GM18502 (cell line): ENCODE measurements at regions not wholly inside any gene's neighbourhood (a gene's known extent, or its start where the extent isn't known, plus 50 kb on each side); places are given as distances from the start of the nearest gene placed in this dataset.
A peak's percentile ranks its signal among the peaks of the same experiment; 100 is the strongest.
"Not testable (repeated sequence)": the region's sequence is repeated elsewhere in the genome, so short reads cannot be mapped to it uniquely, and the experiment has no call there.

Experiments
- ATAC-seq: cut with Tn5 transposase; IDR thresholded peaks from one replicate; pipeline ENCODE4 v1.9.1; 2021; ENCODE audit warnings: mild to moderate bottlenecking; ENCODE audit not compliant: unreplicated experiment, poor library complexity

GRCh38 chr21:33997436-33997835 is 75.9 kb upstream of the MRPS6 start:
- no peak for ATAC-seq

DNA sequence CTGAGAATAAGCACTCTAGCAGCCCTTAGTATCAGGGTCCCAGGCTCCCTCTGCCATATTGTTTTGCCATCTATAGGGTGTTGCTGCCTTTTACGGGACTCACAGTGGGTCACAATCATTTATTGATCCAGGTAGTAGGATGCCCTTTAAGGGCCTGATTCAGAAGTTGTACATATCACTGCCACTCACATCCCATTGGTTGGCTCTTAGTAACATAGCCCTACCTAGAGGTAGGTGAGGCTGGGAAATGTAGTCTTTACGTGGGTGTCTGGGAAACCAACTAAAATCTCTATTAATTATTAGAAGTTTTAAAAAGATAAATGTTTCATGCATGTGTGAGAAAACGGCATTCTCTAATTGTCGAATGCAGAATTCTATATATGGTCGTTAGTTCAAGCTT is 78.8 kb upstream of the ATP5PO start:
- ATAC-seq, result no peak

DNA sequence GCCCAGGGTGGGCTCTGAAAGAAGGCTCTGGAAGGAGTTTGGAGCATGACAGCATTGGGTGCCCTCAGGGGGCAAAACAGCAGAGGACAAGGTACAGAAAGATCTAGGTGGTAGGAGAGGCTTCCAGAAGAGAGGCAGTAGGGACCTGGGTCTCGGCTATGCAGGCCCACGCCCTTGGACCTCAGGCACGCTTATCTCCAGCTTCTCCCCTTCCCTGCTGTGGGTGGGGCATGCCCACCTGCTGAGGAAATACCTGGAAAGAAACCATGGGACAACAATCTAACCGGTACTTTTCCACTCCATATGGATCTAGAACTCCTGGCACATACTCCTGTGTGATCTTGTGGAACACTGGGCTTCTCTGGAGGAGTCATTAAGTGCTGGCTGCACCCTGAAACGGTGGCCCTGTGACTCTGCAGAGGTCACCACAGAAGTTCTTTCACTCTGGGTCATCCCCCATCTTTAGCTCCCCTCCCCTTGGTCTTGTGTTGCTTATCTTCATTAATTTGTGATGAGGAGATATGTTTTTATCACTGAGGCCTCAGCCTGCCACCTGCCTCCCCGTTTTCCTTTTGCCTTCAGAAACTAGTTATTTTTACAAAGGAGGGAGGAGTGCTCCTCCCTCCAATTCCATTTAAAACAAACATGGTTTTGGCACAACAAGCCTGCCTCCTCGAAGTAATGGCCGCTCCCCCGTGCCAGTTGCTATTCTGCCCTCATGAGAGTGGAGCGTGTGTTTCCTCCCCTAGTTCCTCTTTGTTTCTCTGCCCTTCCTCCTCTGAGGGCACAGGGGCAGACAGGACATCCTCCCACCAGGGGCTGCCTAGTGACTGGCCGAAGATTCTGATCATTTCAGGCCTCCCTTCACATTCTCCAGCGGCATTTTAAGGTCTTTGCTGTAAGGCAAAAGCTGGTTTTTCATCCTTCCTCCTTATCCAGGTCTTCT is 78.0 kb upstream of the ATP5PO start:
- ATAC-seq, result no peak

DNA sequence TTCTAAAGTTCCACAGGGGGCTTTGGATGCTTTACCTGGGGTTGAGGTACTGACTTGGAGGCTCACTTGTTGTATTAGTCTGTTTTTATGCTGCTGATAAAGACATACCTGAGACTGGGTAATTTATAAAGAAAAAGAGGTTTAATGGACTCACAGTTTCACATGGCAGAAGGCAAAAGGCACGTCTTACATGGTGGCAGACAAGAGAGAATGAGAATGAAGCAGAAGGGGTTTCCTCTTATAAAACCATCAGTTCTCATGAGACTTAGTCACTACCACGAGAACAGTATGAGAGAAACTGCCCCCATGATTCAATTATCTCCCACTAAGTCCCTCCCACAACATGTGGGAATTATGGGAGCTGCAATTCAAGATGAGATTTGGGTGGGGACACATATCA is 76.8 kb upstream of the ATP5PO start:
- not testable (repeated sequence) for ATAC-seq

DNA sequence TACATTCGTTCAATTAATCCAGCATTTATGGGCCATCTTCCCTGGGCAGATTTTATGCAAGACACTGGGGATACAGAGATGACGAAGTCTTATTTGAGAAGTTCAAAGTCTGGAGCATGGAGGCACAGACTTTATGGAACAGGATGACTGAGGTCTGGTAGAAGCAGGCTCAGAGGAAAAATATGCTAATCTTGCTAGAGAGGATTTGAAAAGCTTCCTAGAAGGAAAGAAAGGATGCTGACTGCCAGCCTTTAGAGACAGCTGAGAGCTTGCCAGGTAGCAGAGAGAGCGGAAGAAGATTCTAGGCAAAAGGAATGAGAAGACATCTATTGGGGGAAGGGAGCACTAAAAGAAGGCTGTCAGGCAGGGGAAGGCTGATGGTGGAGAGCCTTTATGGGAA is 75.5 kb upstream of the ATP5PO start:
- ATAC-seq, result no peak

DNA sequence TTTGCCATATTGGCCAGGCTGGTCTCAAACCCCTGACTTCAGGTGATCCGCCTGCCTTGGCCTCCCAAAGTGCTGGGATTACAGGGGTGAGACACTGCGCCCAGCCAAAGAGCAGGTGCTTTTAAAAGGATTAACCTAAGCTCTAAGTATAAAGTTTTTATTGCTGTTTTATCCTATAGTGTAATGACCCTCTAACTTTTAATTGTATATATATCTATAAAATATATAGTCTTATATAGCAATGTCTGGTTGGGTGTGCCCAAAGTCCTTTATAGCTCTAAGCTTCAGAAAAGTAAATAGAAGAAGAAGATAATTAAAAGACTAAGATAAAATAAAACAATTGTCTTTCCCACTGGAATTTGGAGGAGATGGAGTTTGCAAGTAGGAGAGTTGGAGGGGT is 73.8 kb upstream of the ATP5PO start:
- no peak for ATAC-seq

DNA sequence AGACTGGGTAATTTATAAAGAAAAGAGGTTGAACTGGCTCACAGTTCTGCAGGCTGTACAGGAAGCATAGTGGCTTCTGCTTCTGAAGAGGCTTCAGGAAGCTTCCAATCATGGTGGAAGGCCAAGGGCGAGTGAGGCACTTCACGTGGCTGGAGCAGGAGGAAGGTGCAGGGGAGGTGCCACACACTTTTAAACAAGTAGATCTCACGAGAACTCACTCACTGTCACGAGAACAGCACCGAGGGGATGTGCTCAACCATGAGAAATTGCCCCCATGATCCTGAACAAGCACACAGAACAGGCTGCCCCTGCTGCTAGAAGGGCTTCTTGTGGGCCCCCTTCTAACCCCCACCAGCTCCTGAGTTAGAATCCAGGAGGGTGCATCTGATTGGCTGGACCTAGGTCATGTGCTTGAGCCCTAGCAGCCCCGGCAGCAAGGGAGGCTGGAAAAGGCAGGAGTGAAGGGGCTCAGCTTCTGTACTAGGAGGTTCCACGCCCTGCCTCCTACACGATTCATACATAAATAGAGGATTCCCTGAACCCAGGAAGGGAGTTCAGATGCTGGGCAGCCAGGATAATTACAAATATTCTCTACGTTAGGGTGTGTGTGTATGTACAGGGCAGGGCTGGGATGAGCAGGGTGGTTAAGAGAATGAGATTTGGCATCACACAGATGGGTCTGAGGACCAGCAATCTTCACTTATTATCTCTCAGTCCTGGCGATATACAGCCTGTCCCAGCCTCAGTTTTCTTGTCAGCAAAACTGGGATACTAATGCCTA is 72.8 kb upstream of the ATP5PO start:
- ATAC-seq, result no peak

DNA sequence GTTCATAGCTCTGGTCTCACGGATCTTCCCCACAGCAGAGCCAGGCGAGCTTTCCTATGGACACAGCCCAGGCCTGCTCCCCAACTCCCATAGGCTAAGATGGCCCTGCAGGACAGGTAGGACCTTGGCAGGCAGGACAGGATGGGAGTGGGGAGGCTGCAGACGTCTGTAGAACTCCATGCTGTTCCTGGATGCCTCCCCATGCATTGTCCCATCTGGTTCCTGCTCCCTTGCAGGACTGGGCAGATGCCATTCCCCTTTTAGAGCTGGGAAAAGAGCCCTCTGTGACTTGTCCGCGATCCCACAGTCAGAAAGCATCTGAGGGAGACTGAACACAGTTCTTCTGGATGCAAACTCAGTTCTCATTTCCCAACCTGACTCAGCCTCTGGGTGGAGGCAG is 71.9 kb upstream of the ATP5PO start:
- ATAC-seq, result no peak

DNA sequence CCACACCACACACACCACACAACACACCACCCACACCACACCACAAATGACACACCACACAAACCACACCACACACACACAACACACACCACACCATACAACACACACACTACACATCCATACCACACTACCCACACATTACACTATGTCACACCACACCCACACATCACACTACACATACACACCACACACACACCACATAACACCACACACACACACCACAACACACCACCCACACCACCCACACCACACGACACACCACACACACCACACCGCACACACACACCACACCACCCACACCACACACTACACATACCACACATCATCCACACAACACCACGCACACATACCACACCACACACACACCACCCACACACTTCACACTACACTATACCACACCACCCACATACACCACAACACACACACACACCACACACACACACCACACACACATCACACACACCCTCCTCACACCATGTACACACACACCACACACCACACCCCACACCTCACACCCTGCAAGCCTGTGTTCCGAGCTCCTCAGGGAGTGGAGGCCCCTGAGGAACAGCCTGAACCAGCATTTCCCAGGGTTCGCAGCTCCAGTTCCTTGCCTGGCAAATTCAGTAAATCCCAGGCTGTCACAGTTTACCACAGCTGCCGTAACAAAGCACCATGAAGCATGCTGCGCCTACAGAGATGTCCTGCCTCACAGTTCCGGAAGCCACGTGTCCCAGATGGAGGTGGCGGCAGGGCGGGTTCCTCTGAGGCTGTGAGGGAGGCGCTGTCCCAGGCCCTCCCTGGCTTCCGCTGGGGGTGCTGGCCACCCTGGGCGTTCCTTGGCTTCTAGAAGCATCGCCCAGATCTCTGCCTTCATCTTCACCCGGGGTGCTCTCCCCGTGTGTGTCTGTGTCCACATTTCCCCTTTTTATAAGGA is 69.8 kb upstream of the ATP5PO start:
- ATAC-seq, result no peak

DNA sequence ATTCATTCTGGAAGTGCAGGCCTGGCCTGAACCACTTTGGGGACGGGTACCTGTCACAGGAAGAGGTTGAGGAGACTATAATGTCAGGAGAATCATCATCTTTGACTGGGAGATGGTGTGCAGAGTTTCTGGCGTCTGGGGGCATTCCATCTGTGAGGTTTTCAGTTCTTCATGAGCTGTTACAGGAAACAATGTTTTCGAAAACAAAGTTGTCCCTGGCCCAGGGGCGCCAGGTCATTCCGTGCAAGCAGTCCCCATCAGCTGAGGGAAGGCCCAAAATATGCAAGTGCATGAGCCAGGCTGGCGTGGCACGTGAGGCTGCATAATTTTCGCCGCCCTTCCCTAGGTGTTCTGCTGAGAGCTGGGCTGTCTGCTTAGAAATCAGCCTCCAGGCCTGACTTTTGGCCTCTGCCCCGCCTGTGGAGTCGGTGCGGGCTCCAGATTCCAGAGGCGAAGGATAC is 68.4 kb upstream of the ATP5PO start:
- ATAC-seq, result peak; percentile 47

DNA sequence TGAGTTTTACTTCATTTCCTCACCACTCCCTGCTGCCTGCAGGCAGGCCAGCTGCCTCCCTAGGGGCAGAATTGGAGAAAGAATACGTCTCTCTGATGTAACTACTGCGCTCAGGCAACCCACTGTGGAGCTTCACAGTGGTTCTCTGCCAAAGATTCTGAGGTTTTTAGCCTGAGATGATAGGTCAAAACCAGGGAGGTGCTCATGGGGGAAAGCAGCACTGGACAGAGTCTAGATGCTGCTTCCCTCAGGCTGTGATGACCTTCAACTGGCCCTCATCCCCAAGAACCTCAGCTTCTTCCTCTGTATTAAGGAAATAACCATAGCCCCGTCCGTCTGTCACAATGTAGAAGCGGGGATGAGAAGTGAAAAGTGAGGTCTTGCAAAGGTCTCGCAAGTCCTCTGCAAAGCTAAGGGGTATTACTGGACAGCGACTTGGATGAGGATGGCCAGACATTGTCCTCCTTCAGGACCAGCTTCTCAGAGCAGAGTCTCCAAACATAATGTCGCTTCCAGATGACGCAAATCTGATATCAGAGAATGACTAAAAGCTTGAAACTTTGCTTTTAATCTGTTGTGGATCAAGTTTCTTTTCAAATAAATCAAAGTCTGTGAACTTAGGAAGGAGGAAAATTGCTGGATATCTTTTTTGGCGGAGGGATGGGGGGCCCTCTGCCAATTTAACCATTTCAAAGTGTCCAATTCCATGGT is 65.9 kb upstream of the ATP5PO start:
- no peak for ATAC-seq

DNA sequence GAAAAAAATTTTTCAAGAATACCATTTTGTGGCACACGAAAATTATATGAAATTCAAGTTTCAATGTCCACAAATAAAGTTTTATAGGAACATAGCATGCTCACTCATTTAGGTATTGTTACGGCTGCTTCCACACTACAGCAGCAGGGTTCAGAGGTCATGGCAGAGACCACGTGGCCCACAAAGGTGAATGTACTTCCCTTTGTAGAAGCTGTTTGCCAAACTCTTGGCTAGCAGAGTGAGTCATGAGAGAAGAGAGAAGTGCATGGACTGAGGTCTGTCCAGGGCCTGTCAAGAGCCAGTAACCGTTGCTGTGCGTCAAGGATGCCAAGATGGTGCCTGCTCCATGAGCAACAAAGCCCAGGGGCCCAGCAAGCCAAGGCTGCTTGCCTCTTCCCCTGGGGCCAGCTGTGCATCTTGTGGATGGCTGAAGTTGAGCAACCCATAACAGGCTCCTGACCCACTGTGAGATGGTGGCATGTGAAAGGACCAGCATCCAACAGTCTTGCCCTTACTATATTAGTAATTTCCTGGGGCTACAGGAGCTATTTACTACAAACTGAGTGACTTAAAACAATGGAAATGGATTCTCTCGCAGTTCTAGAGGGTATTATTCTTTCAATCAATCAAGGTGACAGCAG is 64.8 kb upstream of the ATP5PO start:
- ATAC-seq, result no peak

GRCh38 chr21:33978585-33978984 is 63.0 kb upstream of the ATP5PO start:
- no peak for ATAC-seq

GRCh38 chr21:33977721-33978369 is 62.2 kb upstream of the ATP5PO start:
- no peak for ATAC-seq

DNA sequence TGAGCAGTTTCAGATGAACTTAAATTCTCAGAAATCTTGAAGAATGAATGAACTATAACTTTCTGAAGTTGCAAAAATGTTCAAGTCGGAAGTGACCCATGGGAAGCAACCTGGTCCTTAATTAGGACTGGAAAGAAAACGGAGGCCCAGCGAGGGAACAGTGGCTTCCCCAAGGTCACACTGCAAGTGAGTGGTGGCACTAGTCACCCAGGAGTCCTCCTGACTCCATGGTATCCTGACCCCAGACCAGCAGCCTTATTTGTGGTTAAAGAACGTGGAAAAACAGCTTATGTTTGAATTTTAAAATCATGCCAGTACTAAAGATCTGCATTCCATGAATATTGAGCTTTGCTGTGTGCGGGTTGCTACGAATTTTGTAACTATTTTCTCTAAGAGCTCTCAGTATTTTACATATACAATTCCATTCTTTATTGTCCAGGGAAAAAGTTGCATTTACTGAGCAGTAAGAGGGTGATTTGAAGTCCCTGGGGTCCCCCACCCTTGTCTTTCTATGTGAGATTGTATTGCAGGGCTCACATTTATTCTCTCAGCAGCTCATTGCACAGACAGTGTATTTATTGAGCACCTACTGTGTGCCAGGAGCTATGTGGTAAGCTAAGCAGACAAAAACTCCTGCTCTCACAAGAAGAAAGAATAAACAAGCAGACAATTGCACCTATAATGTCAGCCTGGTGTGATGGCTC is 61.6 kb upstream of the ATP5PO start:
- ATAC-seq, result no peak

DNA sequence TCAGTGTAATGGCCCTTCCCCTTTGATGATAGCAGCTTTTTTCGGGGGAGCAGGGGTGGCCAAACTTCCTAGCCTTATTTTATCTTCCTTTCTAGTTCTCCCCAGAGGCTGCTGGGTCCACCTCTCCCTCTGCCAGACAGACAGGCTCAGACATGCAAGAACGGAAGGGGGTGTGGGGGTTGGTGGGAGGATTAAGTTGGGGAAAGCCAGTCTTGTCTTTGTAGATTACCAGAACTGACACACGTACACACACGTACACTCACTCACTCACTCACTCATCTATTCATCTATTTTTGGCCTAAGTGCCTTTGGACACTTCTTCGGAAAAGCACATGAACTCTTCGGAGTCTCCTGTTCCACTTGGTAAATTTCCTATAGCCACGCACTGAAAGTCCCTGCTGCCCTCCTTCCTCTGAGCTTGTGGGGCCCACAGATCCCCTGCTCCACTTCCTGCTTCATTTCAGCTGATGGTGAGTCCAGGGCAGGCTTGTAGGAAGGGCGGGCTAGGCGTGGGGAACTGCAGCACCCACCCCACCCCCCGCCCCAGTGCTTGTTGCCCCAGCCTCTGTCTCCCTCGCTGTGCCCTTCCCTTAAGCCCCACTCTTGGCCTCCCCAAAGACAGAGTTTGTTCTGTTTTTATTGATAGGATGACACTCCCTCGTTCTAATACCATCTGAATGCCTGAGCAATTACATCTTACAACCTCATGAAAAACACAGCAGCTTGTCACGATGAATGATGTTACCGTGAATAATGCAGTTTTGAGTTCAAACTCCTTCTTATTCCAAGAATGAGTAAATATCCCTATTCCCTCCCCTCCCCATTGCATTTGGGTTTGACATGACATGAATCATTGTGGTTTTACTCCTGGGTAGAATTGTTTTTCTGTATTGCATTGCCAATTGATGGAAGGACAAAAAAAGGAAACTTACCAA is 60.7 kb upstream of the ATP5PO start:
- ATAC-seq, result peak; percentile 54

DNA sequence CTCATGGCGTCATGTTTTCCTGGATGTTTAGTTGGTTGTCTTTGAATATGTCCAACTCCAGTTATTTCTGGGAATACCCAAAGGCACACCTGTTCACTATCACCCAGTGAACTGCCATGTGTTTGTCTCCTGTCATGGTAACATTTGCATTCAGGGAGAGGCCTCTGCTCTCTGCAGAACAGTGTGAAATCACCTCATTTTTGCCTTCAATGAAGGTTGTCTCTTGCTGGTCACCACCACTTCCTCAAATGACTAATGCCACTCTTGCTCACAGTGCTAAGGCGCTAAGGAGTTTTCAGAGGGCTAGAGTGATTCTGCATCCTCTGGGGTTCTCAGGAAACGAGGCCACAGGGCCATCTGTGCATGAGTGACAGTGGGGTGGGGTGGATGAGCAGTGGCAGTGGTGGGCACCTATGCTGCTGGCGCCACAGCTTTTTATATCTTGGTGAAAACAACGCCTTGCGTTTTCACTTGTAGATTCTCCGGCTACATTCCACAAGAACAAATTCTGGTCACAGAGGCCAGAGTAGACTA is 60.0 kb upstream of the ATP5PO start:
- ATAC-seq, result peak; percentile 82
